SK-N-SH (cell line): ENCODE measurements at regions not wholly inside any gene's neighbourhood (a gene's known extent, or its start where the extent isn't known, plus 50 kb on each side); places are given as distances from the start of the nearest gene placed in this dataset.
A peak's percentile ranks its signal among the peaks of the same experiment; 100 is the strongest.

ENCODE experiments used
- CTCF ChIA-PET: fragments of 300-600, 350-600 bp; formaldehyde crosslinking; extraction: SDS; loops from one replicate; lab custom pipeline; 2021; lab: Yijun Ruan, JAX
- POLR2A ChIA-PET: fragments of 350-600 bp; sonication (Branson Sonifier 250); formaldehyde crosslinking; extraction: SDS; loops from one replicate; lab custom pipeline; 2020; ENCODE audit warnings: antibody characterized with exemption, inconsistent platforms; lab: Yijun Ruan, JAX
- DNase-seq: peaks from one replicate; pipeline ENCODE4 v3.0.0; 2012
- H2AFZ ChIP-seq: fragments of 200-600 bp; sonication (generic); 2 replicates; pipeline ENCODE4 v1.8.1; 2016; ENCODE audit warnings: antibody characterized with exemption, mild to moderate bottlenecking, low read depth
- H3F3A ChIP-seq: fragments of 200-600 bp; sonication (generic); replicated peaks from 2 replicates; pipeline ENCODE3; 2016; ENCODE audit warnings: antibody characterized with exemption, mild to moderate bottlenecking; ENCODE audit not compliant: insufficient read depth
- H3K27ac ChIP-seq, 2 experiments: fragments of 200-500 bp in 1 of 2; fragments of 200-600 bp in 1 of 2; sonication (Bioruptor generic) in 1 of 2; sonication (generic), shearing (Covaris generic) in 1 of 2; 2 replicates each; pipeline versions ENCODE4 v1.5.1 to v1.6.1; 2014 to 2016; ENCODE audit warnings: low read depth in 2 of 2, inconsistent platforms in 1 of 2, low read length in 1 of 2, mild to moderate bottlenecking in 1 of 2, mixed read lengths in 1 of 2
- H3K27me3 ChIP-seq: fragments of 200-600 bp; sonication (generic), shearing (Covaris generic); 2 replicates; pipeline ENCODE4 v1.6.1; 2016; ENCODE audit warnings: mixed run types; ENCODE audit not compliant: insufficient read depth
- H3K36me3 ChIP-seq, 2 experiments: fragments of 200-500 bp in 1 of 2; fragments of 200-600 bp in 1 of 2; sonication (Bioruptor generic) in 1 of 2; sonication (generic) in 1 of 2; replicated peaks in 1 of 2; 2 replicates each; pipeline versions ENCODE3 to v1.5.1; 2014 to 2016; ENCODE audit warnings: low read length in 1 of 2, mild to moderate bottlenecking in 1 of 2; ENCODE audit not compliant: insufficient read depth in 2 of 2, control insufficient read depth in 1 of 2
- H3K4me1 ChIP-seq, 2 experiments: fragments of 200-500 bp in 1 of 2; fragments of 200-600 bp in 1 of 2; sonication (Bioruptor generic) in 1 of 2; sonication (generic), shearing (Covaris generic) in 1 of 2; 2 replicates each; pipeline versions ENCODE4 v1.5.1 to v1.6.1; 2014 to 2016; ENCODE audit warnings: low read depth in 1 of 2, low read length in 1 of 2, mixed run types in 1 of 2; ENCODE audit not compliant: insufficient read depth in 2 of 2, control insufficient read depth in 1 of 2
- H3K4me2 ChIP-seq: fragments of 200-600 bp; sonication (generic), shearing (Covaris generic); 2 replicates; pipeline ENCODE4 v1.6.1; 2017; ENCODE audit warnings: mixed run types
- H3K4me3 ChIP-seq, 2 experiments: fragments of 200-500 bp in 1 of 2; fragments of 200-600 bp in 1 of 2; sonication (Bioruptor generic) in 1 of 2; sonication (generic), shearing (Covaris generic) in 1 of 2; 2 replicates each; pipeline versions ENCODE4 v1.5.1 to v1.8.1; 2014 to 2016; ENCODE audit warnings: low read depth in 2 of 2, inconsistent platforms in 1 of 2, low read length in 1 of 2, mild to moderate bottlenecking in 1 of 2, mixed read lengths in 1 of 2, moderate library complexity in 1 of 2
- H3K79me2 ChIP-seq: fragments of 200-600 bp; sonication (generic); 2 replicates; pipeline ENCODE4 v1.8.1; 2017; ENCODE audit warnings: mild to moderate bottlenecking; ENCODE audit not compliant: insufficient read depth
- H3K9ac ChIP-seq: fragments of 200-600 bp; sonication (generic); 2 replicates; pipeline ENCODE4 v1.6.1; 2017; ENCODE audit warnings: mixed run types
- H3K9me2 ChIP-seq: fragments of 200-600 bp; sonication (generic); 2 replicates; pipeline ENCODE4 v1.6.1; 2017; ENCODE audit warnings: mixed run types
- H3K9me3 ChIP-seq: fragments of 200-600 bp; sonication (generic); 2 replicates; pipeline ENCODE4 v1.6.1; 2017; ENCODE audit warnings: mixed run types, mild to moderate bottlenecking, moderate library complexity
- H4K20me1 ChIP-seq: fragments of 200-600 bp; sonication (generic); 2 replicates; pipeline ENCODE4 v1.6.1; 2017; ENCODE audit warnings: mild to moderate bottlenecking, mixed run types; ENCODE audit not compliant: insufficient read depth
- CHD2 ChIP-seq: fragments of 150-350 bp; IDR thresholded peaks from 2 replicates; pipeline ENCODE4 v1.6.1; 2018; ENCODE audit warnings: low read length; ENCODE audit not compliant: partially characterized antibody
- EZH2phosphoT487 ChIP-seq: fragments of 200-600 bp; sonication (generic); IDR thresholded peaks from 2 replicates; pipeline ENCODE4 v1.6.1; 2017; ENCODE audit warnings: low read depth, mixed run types, mild to moderate bottlenecking, antibody characterized with exemption, moderate library complexity, borderline replicate concordance
- FOSL2 ChIP-seq: IDR thresholded peaks from 2 replicates; pipeline ENCODE4 v1.4.0; 2012; ENCODE audit warnings: low read depth, mild to moderate bottlenecking, moderate library complexity, borderline replicate concordance
- GABPA ChIP-seq: IDR thresholded peaks from 2 replicates; pipeline ENCODE4 v1.4.0; 2012; ENCODE audit warnings: low read depth, mild to moderate bottlenecking
- MXI1 ChIP-seq: IDR thresholded peaks from 2 replicates; pipeline ENCODE4 v1.6.1; 2012; ENCODE audit warnings: mild to moderate bottlenecking, low read depth, low read length, improper control_type of control experiment
- RCOR1 ChIP-seq: fragments of 150-350 bp; IDR thresholded peaks from 2 replicates; pipeline ENCODE4 v1.6.1; 2017; ENCODE audit warnings: antibody characterized with exemption, low read length
- SIN3A ChIP-seq: IDR thresholded peaks from 2 replicates; pipeline ENCODE4 v1.6.1; 2012; ENCODE audit warnings: low read depth, mild to moderate bottlenecking, low read length, moderate library complexity, borderline replicate concordance
- SMC3 ChIP-seq: IDR thresholded peaks from 2 replicates; pipeline ENCODE4 v1.6.1; 2012; ENCODE audit warnings: low read depth, low read length, improper control_type of control experiment
- TAF1 ChIP-seq: IDR thresholded peaks from 2 replicates; pipeline ENCODE4 v1.6.1; 2012; ENCODE audit warnings: low read depth, mild to moderate bottlenecking, low read length, moderate library complexity, borderline replicate concordance
- TCF12 ChIP-seq: IDR thresholded peaks from 2 replicates; pipeline ENCODE4 v1.4.0; 2012
- TEAD4 ChIP-seq: IDR thresholded peaks from 2 replicates; pipeline ENCODE4 v1.4.0; 2012; ENCODE audit warnings: mild to moderate bottlenecking, borderline replicate concordance; ENCODE audit not compliant: insufficient read depth
- YY1 ChIP-seq: IDR thresholded peaks from 2 replicates; pipeline ENCODE4 v1.4.0; 2012; ENCODE audit warnings: low read depth, mild to moderate bottlenecking
- ZBTB33 ChIP-seq: IDR thresholded peaks from 2 replicates; pipeline ENCODE4 v1.4.0; 2012; ENCODE audit warnings: low read depth, borderline replicate concordance
- WGBS: methylation state at CpG from one replicate; pipeline ENCODE4 v1.1.6; 2017; ENCODE audit warnings: low lambda C conversion rate; 5-methylcytosine and 5-hydroxymethylcytosine counted together
- TF ChIP-seq, protein P1 (sequence below): IDR thresholded peaks from 2 replicates; pipeline ENCODE4 v1.4.0; 2012; ENCODE audit warnings: low read depth
- TF ChIP-seq, protein P2 (sequence below): IDR thresholded peaks from 2 replicates; pipeline ENCODE4 v1.6.1; 2012; ENCODE audit warnings: mild to moderate bottlenecking, low read depth, low read length, moderate library complexity

DNA sequence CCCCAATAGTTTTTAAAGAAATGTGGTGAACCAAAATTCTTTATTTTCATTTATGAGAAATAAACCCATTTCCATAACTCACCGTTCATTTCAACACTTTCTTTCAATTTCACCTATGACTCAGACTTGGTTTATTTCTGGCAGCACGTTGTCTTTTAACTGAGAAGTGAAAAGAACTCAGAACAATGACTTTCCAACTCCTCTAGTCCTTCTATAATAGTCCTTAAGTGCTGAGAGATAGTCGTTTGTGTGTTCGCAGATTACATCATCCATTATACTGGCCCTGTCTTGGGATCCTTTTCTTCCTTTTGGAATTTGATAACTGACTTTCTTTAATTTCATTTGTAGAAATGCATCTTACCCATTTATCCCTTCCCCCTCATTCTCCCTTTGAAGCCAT lies 113.6 kb downstream of the GLUD2 start:
- H2AFZ ChIP-seq = no peak overlapping the region
- H3K27ac ChIP-seq = no peak overlapping the region
- H3K79me2 ChIP-seq = no peaks in the 10 kb centered on the region
- H3K9me2 ChIP-seq = no peaks in the 10 kb centered on the region
- ChIA-PET CTCF (no interaction called here), POLR2A (no interaction called here)
- no peak overlapping the region for H3K9ac ChIP-seq
- no peaks in the 10 kb centered on the region for H3K9me3 ChIP-seq
- no peaks in the 10 kb centered on the region for H3K36me3 ChIP-seq
- peak overlapping the region; percentile 15; the same call in 1 of the 2 replicates for H3K4me2 ChIP-seq
- 0 out of 4 replicates have a peak, but pooled peaks cover 0 to 3% of the 10 kb centered on the region in 2 experiments for H3K4me1 ChIP-seq
- no peaks in the 10 kb centered on the region for H4K20me1 ChIP-seq
- H3F3A ChIP-seq = no peaks in the 10 kb centered on the region
- no peak overlapping the region for H3K4me3 ChIP-seq
- peaks cover 5% of the 10 kb centered on the region for H3K27me3 ChIP-seq
- DNase-seq = no peak
- TF ChIP-seq CHD2 (no peak), TAF1 (no peak)
- 0% methylated on average over 4 of the region's 4 CpGs for WGBS

- 3% methylated on average over 4 of the region's 4 CpGs for WGBS
- DNase-seq = no peak
- ChIA-PET CTCF (no interaction called here), POLR2A (no interaction called here)
- Histone ChIP-seq H2AFZ (no peak overlapping the region), H3F3A (no peaks in the 10 kb centered on the region), H3K4me2 (no peak overlapping the region; the same call in 1 of the 2 replicates), H3K4me1 (0 out of 4 replicates have a peak, but pooled peaks cover 0 to 3% of the 10 kb centered on the region in 2 experiments), H4K20me1 (no peaks in the 10 kb centered on the region), H3K27me3 (peaks cover 3% of the 10 kb centered on the region), H3K4me3 (no peak overlapping the region), H3K36me3 (no peaks in the 10 kb centered on the region), H3K27ac (no peak overlapping the region), H3K9me2 (no peaks in the 10 kb centered on the region), H3K9ac (no peak overlapping the region)
- TF ChIP-seq YY1 (no peak), TCF12 (no peak), TEAD4 (no peak), EZH2phosphoT487 (no peak), FOSL2 (no peak), GABPA (no peak), ZBTB33 (no peak), RCOR1 (no peak), SIN3A (no peak), MXI1 (no peak), SMC3 (no peak)
- TF ChIP-seq, protein P1, sequence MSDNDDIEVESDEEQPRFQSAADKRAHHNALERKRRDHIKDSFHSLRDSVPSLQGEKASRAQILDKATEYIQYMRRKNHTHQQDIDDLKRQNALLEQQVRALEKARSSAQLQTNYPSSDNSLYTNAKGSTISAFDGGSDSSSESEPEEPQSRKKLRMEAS = no peak
- TF ChIP-seq, protein P2, sequence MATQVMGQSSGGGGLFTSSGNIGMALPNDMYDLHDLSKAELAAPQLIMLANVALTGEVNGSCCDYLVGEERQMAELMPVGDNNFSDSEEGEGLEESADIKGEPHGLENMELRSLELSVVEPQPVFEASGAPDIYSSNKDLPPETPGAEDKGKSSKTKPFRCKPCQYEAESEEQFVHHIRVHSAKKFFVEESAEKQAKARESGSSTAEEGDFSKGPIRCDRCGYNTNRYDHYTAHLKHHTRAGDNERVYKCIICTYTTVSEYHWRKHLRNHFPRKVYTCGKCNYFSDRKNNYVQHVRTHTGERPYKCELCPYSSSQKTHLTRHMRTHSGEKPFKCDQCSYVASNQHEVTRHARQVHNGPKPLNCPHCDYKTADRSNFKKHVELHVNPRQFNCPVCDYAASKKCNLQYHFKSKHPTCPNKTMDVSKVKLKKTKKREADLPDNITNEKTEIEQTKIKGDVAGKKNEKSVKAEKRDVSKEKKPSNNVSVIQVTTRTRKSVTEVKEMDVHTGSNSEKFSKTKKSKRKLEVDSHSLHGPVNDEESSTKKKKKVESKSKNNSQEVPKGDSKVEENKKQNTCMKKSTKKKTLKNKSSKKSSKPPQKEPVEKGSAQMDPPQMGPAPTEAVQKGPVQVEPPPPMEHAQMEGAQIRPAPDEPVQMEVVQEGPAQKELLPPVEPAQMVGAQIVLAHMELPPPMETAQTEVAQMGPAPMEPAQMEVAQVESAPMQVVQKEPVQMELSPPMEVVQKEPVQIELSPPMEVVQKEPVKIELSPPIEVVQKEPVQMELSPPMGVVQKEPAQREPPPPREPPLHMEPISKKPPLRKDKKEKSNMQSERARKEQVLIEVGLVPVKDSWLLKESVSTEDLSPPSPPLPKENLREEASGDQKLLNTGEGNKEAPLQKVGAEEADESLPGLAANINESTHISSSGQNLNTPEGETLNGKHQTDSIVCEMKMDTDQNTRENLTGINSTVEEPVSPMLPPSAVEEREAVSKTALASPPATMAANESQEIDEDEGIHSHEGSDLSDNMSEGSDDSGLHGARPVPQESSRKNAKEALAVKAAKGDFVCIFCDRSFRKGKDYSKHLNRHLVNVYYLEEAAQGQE = no peak
- TF ChIP-seq, all 33 proteins: peak for 0
- Histone ChIP-seq H3K79me2 (no peaks in the 10 kb centered on the region), H3K9me3 (no peaks in the 10 kb centered on the region)
Measured at GRCh38 chrX:121161501-121161933, 114.1 kb downstream of the GLUD2 start.
